ENCODE measurements at regions not wholly inside any gene's neighbourhood (a gene's known extent, or its start where the extent isn't known, plus 50 kb on each side); places are given as distances from the start of the nearest gene placed in this dataset.

DNA sequence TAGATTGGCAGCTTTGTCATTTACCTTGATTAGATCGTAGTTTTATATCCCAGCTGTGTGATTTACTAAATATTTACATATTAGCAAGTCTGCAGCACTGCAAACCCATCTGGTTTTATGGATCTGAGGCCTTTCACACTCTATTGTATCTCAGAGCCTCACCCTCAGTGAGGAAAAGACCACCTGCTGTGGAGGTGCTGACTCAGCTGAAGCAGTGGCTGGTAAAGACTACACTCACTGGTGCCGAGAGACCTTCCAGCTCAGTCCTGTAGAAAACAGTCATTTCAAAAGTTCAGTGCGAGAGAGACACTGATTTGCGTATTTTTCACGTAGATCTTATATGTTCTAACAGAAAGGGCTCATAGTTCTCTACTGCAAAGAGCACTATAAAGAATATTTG is 307.8 kb upstream of the TPM1 start:
- TF ChIP-seq, protein P1, sequence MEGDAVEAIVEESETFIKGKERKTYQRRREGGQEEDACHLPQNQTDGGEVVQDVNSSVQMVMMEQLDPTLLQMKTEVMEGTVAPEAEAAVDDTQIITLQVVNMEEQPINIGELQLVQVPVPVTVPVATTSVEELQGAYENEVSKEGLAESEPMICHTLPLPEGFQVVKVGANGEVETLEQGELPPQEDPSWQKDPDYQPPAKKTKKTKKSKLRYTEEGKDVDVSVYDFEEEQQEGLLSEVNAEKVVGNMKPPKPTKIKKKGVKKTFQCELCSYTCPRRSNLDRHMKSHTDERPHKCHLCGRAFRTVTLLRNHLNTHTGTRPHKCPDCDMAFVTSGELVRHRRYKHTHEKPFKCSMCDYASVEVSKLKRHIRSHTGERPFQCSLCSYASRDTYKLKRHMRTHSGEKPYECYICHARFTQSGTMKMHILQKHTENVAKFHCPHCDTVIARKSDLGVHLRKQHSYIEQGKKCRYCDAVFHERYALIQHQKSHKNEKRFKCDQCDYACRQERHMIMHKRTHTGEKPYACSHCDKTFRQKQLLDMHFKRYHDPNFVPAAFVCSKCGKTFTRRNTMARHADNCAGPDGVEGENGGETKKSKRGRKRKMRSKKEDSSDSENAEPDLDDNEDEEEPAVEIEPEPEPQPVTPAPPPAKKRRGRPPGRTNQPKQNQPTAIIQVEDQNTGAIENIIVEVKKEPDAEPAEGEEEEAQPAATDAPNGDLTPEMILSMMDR (IDR thresholded peaks at IDR 0.05), result no peak
- no peak for TF ChIP-seq ZFX (IDR thresholded peaks at IDR 0.05; ENCODE audit: borderline replicate concordance)

DNA sequence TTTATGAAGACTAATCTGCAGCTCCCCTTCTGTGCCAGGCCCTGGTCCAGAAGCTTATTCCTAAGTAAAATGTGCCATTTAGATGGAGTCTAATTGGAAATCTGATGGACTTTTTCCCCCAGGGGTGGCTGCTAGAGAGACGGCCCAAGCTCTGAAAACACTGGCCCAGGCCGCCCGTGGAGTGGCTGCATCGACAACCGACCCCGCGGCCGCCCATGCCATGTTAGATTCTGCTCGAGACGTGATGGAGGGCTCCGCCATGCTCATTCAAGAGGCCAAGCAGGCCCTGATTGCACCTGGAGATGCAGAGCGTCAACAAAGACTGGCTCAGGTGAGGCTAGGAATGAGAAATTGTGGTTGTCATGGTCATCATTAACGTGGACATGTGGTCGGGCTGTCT is 305.8 kb upstream of the TPM1 start:
- TF ChIP-seq, protein P1 (IDR thresholded peaks at IDR 0.05), result no peak
- TF ChIP-seq ZFX (IDR thresholded peaks at IDR 0.05; ENCODE audit: borderline replicate concordance), result no peak
- no peak overlapping the region for H3K27ac ChIP-seq

More for the DNA sequence above, 307.8 kb upstream of the TPM1 start:
- no peak overlapping the region for H3K27ac ChIP-seq

DNA sequence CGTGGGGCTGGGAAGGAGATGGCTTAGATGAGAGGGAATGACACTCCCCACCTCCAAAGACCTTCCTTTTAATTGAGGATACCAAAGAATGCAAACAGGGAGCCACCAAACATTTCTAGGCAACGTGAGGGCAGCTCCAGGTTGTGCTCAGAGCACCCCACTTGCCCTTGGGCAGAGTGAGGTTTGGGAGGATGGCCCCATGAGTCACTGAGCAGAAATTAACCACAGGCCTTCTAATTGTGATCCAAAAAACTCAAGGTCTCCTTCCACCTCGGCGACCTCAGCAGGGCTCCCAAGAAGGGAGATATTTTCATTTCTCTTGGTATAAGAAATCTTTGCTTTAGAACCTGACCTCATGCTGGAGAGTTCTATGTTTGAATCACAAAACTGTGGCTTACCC is 305.0 kb upstream of the TPM1 start:
- H3K27ac ChIP-seq, result no peak overlapping the region
- no peak for TF ChIP-seq ZFX (IDR thresholded peaks at IDR 0.05; ENCODE audit: borderline replicate concordance)
- TF ChIP-seq, protein P1 (IDR thresholded peaks at IDR 0.05), result no peak

DNA sequence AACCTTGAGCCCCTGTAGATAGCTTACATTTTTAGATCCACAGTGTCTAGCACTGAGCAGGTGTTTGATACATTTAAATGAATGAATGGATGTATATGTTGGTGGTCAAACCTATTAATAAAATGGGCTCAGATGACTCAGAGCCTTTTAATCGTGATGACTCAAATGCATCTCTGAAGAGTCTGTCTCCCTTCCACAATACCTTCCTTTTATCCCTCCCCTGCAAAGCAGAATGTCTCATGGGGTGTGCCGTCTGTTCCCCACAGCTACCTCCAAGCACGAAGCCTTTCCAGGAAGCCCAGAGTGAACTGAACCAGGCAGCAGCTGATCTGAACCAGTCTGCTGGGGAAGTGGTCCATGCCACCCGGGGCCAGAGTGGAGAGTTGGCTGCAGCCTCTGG is 303.5 kb upstream of the TPM1 start:
- TF ChIP-seq ZFX (IDR thresholded peaks at IDR 0.05; ENCODE audit: borderline replicate concordance), result no peak
- TF ChIP-seq, protein P1 (IDR thresholded peaks at IDR 0.05), result no peak
- H3K27ac ChIP-seq, result no peak overlapping the region

DNA sequence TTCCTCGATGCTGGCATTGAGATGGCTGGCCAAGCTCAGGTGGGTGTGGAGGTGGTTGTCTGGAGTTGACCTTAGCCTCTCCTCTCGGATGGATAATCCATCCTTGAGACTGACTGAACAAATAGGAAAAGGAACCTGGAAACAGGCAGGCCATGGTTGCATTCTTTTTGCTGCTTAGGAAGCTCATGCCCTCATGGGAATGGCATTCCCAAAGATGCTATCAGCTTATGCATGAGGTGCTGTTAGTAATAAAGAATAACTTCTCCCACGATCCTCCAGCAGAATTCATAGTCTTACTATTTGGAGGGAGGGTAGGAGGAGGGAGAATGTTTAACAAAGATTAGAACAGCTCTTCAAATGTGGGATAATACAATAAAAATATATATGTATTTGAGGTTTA is 303.0 kb upstream of the TPM1 start:
- H3K27ac ChIP-seq, result no peak overlapping the region
- TF ChIP-seq, protein P1 (IDR thresholded peaks at IDR 0.05), result no peak
- no peak for TF ChIP-seq ZFX (IDR thresholded peaks at IDR 0.05; ENCODE audit: borderline replicate concordance)

DNA sequence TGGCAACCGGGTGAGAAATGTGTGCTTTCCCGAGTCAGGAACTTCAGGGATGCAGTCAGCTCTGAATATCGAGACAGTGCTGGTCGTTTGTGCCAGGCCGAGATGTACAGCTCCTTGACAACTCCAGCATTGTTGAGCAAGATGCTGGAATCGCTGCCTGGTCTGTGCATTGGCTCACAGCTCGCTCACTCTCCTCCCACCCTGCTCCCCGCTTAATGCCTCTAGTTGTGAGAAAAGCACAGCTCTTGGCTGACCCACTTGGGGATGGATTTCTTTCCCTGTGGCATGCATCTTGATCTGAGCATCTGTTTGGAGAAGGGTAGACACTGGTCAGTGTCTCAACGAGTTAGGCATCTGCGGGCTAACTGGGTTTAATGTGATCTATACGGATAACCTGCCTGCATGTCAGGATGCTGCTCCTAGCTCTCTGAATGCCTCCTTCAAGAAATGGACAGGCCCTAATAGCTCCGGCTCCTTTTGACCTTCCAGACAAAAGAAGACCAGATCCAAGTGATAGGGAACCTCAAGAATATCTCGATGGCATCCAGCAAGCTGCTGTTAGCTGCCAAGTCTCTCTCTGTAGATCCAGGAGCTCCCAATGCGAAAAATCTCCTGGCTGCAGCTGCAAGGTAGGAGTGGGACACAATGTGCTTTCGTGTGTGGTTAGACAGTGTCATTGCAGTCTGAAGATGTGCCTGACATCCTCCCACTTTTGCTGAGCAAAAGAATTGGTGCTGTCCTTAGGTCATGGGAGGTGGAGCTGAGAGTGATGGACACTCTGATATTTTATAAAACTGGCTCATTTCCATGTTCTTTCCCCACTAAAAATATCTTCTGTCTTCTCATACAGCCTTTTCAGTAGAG is 302.2 kb upstream of the TPM1 start:
- TF ChIP-seq, protein P1 (IDR thresholded peaks at IDR 0.05), result no peak
- no peak for TF ChIP-seq ZFX (IDR thresholded peaks at IDR 0.05; ENCODE audit: borderline replicate concordance)
- no peak overlapping the region for H3K27ac ChIP-seq

DNA sequence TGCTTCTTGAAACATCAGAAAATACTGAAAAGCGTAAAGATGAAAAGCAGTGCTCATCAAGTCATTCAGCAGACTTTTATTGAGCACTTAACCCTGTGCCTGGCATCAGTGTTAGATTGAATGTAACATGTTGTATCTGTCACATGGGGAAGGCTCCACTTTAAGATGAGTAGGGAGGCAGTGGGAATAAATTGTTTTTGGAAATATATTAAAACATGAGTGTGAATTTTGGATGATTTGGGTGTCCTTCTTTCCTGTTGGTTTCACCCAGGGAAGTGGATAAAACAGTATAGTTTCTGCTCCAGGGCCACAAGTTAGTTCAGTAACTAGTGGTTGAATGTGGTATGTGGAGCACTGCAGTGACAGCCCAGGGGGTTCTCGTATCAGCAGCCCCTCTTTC is 301.4 kb upstream of the TPM1 start:
- TF ChIP-seq, protein P1 (IDR thresholded peaks at IDR 0.05), result no peak
- no peak for TF ChIP-seq ZFX (IDR thresholded peaks at IDR 0.05; ENCODE audit: borderline replicate concordance)
- no peak overlapping the region for H3K27ac ChIP-seq

All from 22Rv1 (cell line).